Immature natural killer cell (primary cell): ENCODE measurements at regions not wholly inside any gene's neighbourhood (a gene's known extent, or its start where the extent isn't known, plus 50 kb on each side); places are given as distances from the start of the nearest gene placed in this dataset.

Experiments
- DNase-seq, 3 donors: peaks; one replicate each; pipeline ENCODE4 v3.0.0; 2022; ENCODE audit warnings: mixed read lengths in 1 of 3
- H3K27ac Mint-ChIP-seq, 6 donors: one replicate each; pipeline ENCODE4 v1.8.0; 2020; ENCODE audit warnings: mixed read lengths in 6 of 6, mild to moderate bottlenecking in 5 of 6, inconsistent platforms in 4 of 6, moderate library complexity in 3 of 6
- H3K27me3 Mint-ChIP-seq, 3 donors: one replicate each; pipeline ENCODE4 v1.8.0; 2020 to 2021; ENCODE audit warnings: low read depth in 3 of 3, mild to moderate bottlenecking in 3 of 3, mixed read lengths in 3 of 3, moderate library complexity in 3 of 3, inconsistent platforms in 1 of 3
- H3K36me3 Mint-ChIP-seq, 3 donors: one replicate each; pipeline ENCODE4 v1.8.0; 2020; ENCODE audit warnings: mixed read lengths in 3 of 3, inconsistent platforms in 2 of 3, mild to moderate bottlenecking in 2 of 3
- H3K4me1 Mint-ChIP-seq, 2 donors: one replicate each; pipeline ENCODE4 v1.8.0; 2020; ENCODE audit warnings: inconsistent platforms in 2 of 2, mild to moderate bottlenecking in 2 of 2, mixed read lengths in 2 of 2, moderate library complexity in 1 of 2
- H3K4me3 Mint-ChIP-seq, 5 donors: one replicate each; pipeline ENCODE4 v1.8.0; 2020; ENCODE audit warnings: mild to moderate bottlenecking in 5 of 5, mixed read lengths in 5 of 5, inconsistent platforms in 3 of 5, moderate library complexity in 3 of 5
- H3K9me3 Mint-ChIP-seq, 6 donors: one replicate each; pipeline ENCODE4 v1.8.0; 2020; ENCODE audit warnings: mild to moderate bottlenecking in 6 of 6, mixed read lengths in 6 of 6, inconsistent platforms in 4 of 6, moderate library complexity in 3 of 6

DNA sequence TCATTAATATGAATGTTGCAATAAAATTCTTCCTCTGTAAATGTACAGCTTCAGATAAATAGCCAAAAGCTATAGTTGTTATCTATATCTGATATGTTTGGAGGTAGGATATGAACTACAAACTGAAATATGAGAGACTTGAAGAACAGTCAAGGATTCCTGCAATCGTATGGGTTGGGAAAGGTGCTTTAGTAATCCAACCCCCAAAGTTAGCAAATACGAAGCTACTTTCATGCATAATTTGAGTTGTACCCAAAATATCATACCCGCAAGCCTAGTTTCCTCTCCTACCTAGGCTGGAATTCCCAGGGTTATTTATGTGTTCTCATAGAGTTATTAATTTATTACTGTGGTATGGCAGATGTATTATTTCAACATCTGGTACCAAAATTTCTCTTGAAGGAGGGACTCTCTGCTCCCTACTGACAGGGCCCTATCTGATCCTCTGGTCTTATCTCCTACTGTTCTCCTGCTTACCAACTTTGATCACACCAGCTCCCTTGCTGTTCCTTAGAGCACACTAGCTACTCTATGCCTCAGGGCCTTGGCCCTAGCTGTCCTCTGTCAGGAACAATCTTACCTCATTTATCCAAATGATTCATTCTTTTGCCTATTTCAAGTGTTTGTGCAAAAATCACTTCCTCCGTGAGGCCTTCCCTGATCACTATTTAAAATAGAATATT lies 140.4 kb upstream of the CCDC54 start:
- Mint-ChIP-seq H3K4me3 (no peak overlapping the region), H3K9me3 (no peaks in the 10 kb centered on the region), H3K27ac (no peak overlapping the region), H3K27me3 (peaks cover 2 to 9% (median 7%) of the 10 kb centered on the region in 3 donors), H3K36me3 (no peaks in the 10 kb centered on the region), H3K4me1 (peaks cover 11 to 22% of the 10 kb centered on the region in 2 donors)
- no peak for DNase-seq

DNA sequence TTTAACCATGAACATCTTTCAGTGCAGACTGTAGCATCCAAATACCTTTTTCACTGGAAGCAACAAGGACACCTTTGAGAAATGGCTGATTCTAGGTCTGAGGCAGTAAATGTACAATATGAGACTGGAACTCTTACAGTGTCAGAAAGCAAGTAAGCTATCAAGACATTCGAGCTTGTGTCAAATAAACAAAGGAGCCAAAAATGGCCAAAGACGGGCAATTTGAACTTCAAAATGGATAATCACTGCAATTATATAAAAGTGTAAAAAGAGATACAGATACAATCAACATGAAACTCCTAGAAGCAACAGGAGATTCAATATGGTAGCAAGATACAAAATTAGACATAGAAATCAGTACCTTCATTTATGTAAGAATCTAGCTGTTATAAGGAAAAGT lies 138.5 kb upstream of the CCDC54 start:
- H3K27ac Mint-ChIP-seq = no peak overlapping the region
- no peaks in the 10 kb centered on the region for H3K36me3 Mint-ChIP-seq
- no peaks in the 10 kb centered on the region for H3K9me3 Mint-ChIP-seq
- H3K27me3 Mint-ChIP-seq = peaks cover 2 to 9% (median 7%) of the 10 kb centered on the region in 3 donors
- peaks cover 11 to 22% of the 10 kb centered on the region in 2 donors for H3K4me1 Mint-ChIP-seq
- DNase-seq = no peak
- H3K4me3 Mint-ChIP-seq = no peak overlapping the region

DNA sequence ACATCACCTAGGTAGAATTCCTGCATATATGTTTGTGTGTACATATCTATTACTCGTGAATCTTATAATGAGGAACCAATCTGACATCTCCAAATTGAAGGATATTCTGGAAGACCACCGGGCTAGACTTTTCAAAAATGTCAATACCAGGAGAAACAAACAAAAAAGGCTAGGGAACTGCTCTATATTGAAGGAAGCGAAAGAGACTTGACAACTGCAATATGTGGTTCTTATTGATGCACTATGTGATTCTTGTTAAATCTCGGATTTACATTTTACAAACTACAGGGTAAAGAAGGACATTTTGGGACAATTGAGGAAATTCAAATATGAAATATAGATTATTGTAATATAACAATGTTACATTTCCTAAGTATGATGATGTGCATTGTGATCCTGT lies 137.5 kb upstream of the CCDC54 start:
- no peak overlapping the region for H3K27ac Mint-ChIP-seq
- H3K36me3 Mint-ChIP-seq = no peaks in the 10 kb centered on the region
- H3K27me3 Mint-ChIP-seq = peaks cover 2 to 8% (median 7%) of the 10 kb centered on the region in 3 donors
- H3K4me1 Mint-ChIP-seq = peaks cover 11 to 22% of the 10 kb centered on the region in 2 donors
- DNase-seq = no peak
- H3K4me3 Mint-ChIP-seq = peak overlapping the region; percentile 41 to 89 (median 86)
- no peaks in the 10 kb centered on the region for H3K9me3 Mint-ChIP-seq

DNA sequence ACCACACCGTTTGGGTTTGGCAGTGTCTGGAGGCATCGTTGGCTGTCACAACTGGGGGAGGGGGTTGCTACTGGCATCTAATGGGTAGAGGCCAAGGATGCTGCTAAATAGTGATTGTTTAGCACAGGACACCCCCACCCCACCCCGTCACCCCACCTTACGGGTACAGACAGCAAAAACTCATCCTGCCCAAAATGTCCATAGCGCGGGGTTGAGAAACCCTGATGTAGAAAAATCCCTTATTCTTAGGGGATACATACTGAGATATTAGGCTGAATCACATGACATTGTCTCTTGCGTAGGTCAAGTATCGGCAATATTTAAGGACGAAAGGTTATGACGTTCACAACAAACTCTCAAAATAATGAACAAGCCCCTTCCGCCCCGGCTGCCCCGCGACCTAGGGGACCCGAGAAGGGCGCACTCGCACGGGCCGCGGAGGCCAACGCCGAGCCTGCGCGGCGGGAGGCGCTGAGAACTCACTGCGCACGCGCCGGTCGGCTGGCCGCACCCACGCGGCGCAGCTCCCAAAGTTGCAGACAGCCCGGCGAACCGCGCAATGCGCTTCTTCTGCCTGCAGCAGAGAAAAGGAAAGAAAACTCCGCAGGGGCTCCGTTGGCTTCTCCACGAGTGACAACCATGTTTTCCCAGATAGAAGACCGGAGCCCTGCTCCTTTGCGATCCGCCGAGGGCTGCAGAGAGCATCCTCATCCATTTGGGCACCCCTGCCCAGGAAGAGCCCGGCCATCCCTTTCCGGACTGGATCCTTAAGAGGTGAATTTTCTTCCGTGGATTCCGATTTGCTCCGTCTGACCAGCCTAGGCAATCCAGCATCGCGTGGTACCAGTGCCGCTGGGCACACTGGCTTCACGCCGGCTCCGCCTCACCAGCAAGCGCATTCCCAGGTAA lies 136.8 kb upstream of the CCDC54 start:
- H3K27me3 Mint-ChIP-seq = peaks cover 2 to 8% (median 7%) of the 10 kb centered on the region in 3 donors
- no peaks in the 10 kb centered on the region for H3K36me3 Mint-ChIP-seq
- H3K4me1 Mint-ChIP-seq = peaks cover 11 to 22% of the 10 kb centered on the region in 2 donors
- peak; percentile 63 to 73 (median 69) for DNase-seq
- peak overlapping the region in 2 of 6 donors; percentile 6 to 47 for H3K27ac Mint-ChIP-seq
- no peaks in the 10 kb centered on the region for H3K9me3 Mint-ChIP-seq
- peak overlapping the region; percentile 86 to 90 (median 89) for H3K4me3 Mint-ChIP-seq

DNA sequence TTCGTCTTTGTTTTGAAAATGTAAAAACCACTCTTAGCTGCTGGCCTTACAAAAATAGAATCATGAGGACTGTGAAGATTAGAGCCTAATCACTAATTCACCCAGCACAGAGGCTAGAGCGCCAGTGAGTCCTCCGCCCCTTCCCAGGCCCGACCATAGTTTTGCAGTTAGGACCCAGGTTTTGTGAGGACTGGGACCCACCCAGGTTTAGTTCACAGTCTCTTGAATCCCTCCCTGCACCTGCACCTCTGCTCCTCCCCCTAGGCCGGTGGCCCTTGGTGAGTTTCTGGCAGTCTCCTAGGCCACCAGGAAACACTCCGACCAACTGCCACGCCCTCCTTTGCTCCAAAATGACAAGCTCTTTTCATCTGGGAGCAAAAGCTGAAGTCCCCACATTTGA lies 136.0 kb upstream of the CCDC54 start:
- Mint-ChIP-seq H3K27ac (peak overlapping the region in 2 of 6 donors; percentile 6 to 47), H3K36me3 (no peaks in the 10 kb centered on the region), H3K9me3 (no peaks in the 10 kb centered on the region), H3K27me3 (peaks cover 2 to 8% (median 7%) of the 10 kb centered on the region in 3 donors), H3K4me1 (peaks cover 8 to 17% of the 10 kb centered on the region in 2 donors), H3K4me3 (peak overlapping the region; percentile 86 to 90 (median 89))
- DNase-seq = peak in 1 of 3 donors; percentile 1

DNA sequence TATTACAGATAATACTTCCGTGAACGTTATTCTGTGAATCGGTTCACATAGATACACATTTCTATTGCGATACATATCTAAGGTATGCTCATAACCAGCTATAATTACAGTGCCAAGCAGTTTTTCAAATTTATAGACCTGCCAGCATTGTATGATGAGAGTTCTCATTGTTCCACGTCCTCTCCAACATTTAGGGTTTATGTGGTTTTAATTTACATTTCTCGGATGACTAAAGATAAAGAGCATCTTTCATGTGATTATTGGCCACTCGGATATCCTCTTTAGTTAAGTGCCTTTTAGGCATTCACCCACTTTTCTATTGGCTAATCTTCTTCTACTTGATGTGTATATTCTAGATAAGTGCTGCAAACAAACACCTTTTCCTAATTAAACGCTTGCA lies 134.7 kb upstream of the CCDC54 start:
- Mint-ChIP-seq H3K4me1 (peaks cover 8 to 17% of the 10 kb centered on the region in 2 donors), H3K36me3 (no peaks in the 10 kb centered on the region), H3K27me3 (peaks cover 2 to 8% (median 7%) of the 10 kb centered on the region in 3 donors), H3K9me3 (no peaks in the 10 kb centered on the region), H3K4me3 (peak overlapping the region in 2 of 5 donors; percentile 2 to 13), H3K27ac (no peak overlapping the region)
- DNase-seq = no peak

DNA sequence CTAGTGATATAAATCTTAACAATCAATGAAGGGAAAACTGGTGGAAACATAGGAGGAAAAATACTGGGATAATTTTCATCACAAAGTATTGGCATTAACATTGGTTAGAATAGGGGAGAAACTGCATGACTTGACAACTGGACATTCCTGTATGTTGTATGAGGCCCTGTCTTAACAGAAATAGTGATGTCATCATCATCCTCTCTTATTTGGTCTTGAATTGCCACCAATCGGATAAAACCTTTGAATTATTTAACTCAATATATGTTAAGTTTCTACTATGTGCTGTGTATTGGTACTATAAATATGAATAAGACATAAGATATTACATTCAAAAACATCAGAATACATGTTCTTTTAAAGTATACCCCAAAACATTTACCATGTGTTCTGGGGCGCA lies 130.1 kb upstream of the CCDC54 start:
- Mint-ChIP-seq H3K36me3 (no peaks in the 10 kb centered on the region), H3K4me3 (no peak overlapping the region)

DNA sequence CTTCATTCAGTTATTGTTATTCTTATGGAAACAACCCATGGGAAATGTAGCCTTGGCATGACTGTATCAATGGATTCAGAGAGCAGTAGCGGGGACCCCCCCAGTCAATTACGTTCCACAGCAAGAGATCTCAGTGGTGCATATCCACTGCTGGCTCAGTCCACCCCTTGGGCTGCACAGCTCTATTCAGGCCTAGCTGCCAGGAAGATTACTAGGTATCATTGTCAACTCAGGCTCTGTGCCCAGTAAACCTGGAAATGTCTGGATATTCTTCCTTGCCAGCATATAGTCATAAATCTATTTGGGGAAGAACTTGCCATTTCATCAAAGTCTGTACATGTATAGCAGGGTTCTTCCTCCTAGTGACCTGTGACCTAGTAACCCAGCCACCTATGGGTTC lies 128.1 kb upstream of the CCDC54 start:
- Mint-ChIP-seq H3K9me3 (no peaks in the 10 kb centered on the region), H3K36me3 (no peaks in the 10 kb centered on the region), H3K27me3 (no peaks in the 10 kb centered on the region), H3K4me1 (no peaks in the 10 kb centered on the region), H3K27ac (no peak overlapping the region), H3K4me3 (no peak overlapping the region)
- DNase-seq = no peak

More for the DNA sequence above, 130.1 kb upstream of the CCDC54 start:
- no peaks in the 10 kb centered on the region for H3K27me3 Mint-ChIP-seq
- no peaks in the 10 kb centered on the region for H3K9me3 Mint-ChIP-seq
- no peak for DNase-seq
- no peak overlapping the region for H3K27ac Mint-ChIP-seq
- H3K4me1 Mint-ChIP-seq = no peaks in the 10 kb centered on the region

DNA sequence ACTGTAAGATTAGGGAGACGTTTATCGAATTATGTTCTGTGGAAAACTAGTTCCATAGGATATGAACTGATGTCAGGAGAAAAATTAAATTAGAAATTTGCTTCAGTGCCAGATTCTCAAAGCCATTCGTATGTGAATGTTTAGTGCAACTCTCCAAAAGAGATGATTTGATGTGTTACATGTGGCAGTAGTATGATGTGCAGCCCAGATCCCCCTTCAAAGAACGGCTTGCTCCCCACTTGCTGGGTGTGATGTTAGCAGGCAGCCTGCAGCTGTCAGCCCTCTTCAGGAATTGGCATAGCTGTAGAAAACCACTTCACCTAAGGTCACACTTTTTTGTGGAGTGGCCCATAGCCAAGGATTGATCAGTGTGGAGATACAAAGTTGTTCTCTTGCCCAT lies 127.0 kb upstream of the CCDC54 start:
- Mint-ChIP-seq H3K9me3 (no peaks in the 10 kb centered on the region), H3K27ac (no peak overlapping the region), H3K27me3 (no peaks in the 10 kb centered on the region), H3K4me1 (no peaks in the 10 kb centered on the region), H3K4me3 (no peak overlapping the region), H3K36me3 (no peaks in the 10 kb centered on the region)
- DNase-seq = no peak

DNA sequence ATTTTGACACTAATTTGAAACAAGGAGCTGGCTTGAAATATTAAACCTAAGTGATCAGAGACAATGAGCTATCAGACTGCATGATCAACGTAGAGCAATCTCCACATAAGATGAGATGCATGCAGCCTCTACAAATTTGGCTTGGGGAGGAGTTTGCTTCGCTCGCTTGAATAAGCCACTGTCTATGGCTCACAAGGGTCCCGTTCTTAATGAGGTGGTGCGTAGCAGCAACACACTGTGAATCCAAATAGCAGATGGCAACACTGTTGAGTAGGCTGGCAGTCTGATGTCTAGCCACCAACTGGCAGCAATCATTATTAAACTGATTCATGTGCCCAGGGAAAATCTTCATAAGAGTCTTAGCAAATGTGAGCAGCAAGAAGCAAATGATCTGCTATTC lies 125.4 kb upstream of the CCDC54 start:
- H3K27me3 Mint-ChIP-seq = peaks cover 0 to 3% (median 0%) of the 10 kb centered on the region in 3 donors
- no peak for DNase-seq

DNA sequence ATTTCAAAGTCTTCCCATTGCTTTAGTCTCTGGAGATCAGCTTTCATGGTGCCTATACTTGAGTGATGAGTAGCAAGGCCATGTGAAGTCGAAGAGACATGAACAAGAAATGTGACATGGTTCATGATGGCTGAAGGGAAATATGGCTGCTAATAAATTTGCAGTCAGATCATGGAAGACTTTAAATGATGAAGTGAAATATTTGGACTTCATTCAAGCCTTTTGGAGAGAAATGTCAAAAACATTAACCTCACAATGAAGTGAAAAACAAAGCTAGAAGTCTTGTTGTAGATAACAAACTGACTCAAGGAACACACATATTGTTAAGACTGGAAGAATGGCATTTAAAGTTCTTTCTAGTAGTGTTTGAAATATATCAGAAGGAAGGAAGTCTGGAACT lies 120.3 kb upstream of the CCDC54 start:
- H3K4me1 Mint-ChIP-seq = no peaks in the 10 kb centered on the region
- H3K27ac Mint-ChIP-seq = no peak overlapping the region
- DNase-seq = no peak
- no peaks in the 10 kb centered on the region for H3K9me3 Mint-ChIP-seq
- H3K4me3 Mint-ChIP-seq = no peak overlapping the region
- H3K36me3 Mint-ChIP-seq = no peaks in the 10 kb centered on the region
- peaks cover 0 to 3% (median 2%) of the 10 kb centered on the region in 3 donors for H3K27me3 Mint-ChIP-seq

More for the DNA sequence above, 125.4 kb upstream of the CCDC54 start:
- no peaks in the 10 kb centered on the region for H3K9me3 Mint-ChIP-seq
- H3K27ac Mint-ChIP-seq = peak overlapping the region in 1 of 6 donors; percentile 46
- no peaks in the 10 kb centered on the region for H3K4me1 Mint-ChIP-seq
- H3K36me3 Mint-ChIP-seq = no peaks in the 10 kb centered on the region
- no peak overlapping the region for H3K4me3 Mint-ChIP-seq

DNA sequence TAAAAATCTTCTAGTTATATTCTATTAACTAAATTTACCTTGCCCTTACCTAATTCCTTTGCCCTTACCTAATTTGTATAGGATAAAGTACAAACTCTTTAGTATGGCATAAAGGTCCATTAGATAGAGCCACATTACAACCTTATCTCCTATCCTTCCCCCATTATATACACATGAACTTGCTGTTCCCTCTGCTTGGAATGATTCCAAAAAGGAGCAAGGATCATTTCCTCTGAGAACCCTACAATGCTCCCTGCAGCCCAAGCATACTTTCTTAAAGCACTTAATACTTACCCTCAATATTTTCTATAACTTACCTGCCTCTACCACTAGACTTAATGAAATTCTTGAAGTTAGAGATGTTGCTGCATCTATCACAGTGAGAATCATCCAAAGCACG lies 118.9 kb upstream of the CCDC54 start:
- H3K36me3 Mint-ChIP-seq = no peaks in the 10 kb centered on the region
- no peaks in the 10 kb centered on the region for H3K9me3 Mint-ChIP-seq
- DNase-seq = no peak
- H3K27me3 Mint-ChIP-seq = peaks cover 0 to 3% (median 2%) of the 10 kb centered on the region in 3 donors
- no peak overlapping the region for H3K27ac Mint-ChIP-seq
- peaks cover 0 to 2% of the 10 kb centered on the region in 2 donors for H3K4me1 Mint-ChIP-seq
- no peak overlapping the region for H3K4me3 Mint-ChIP-seq

DNA sequence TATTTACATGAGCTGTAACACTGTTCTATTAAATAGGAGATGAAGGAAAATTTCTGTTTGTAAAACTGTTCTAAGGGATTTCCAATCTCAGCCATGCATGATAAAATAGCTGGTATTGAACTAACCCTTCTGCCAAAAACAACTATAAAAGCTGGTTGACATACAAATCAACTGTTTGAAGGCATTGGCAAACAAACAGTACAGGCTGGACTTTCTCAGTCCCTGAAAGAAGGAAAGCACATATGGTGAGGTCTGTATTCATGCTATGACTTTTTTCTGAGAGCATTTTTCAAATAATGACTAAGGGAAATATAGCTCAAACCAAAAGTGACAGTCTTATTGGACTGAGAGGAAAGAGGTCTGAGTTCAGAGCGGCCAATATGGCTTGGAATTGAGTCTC lies 117.0 kb upstream of the CCDC54 start:
- no peak for DNase-seq
- H3K4me3 Mint-ChIP-seq = no peak overlapping the region
- H3K27ac Mint-ChIP-seq = no peak overlapping the region
- no peaks in the 10 kb centered on the region for H3K9me3 Mint-ChIP-seq
- peaks cover 0 to 3% (median 2%) of the 10 kb centered on the region in 3 donors for H3K27me3 Mint-ChIP-seq
- H3K36me3 Mint-ChIP-seq = no peaks in the 10 kb centered on the region
- peaks cover 0 to 8% of the 10 kb centered on the region in 2 donors for H3K4me1 Mint-ChIP-seq
